Colon (tissue), 2 donors: ENCODE measurements at regions not wholly inside any gene's neighbourhood (a gene's known extent, or its start where the extent isn't known, plus 50 kb on each side); places are given as distances from the start of the nearest gene placed in this dataset.
"Not testable (repeated sequence)": the region's sequence is repeated elsewhere in the genome, so short reads cannot be mapped to it uniquely, and the experiment has no call there.

Experiments
- FAIRE-seq: peaks from 2 replicates; lab custom pipeline; 2012; peaks lifted over from hg19 to GRCh38; lab: Jason Lieb, UNC
- donor health status: control.
- donor health status: control.

DNA sequence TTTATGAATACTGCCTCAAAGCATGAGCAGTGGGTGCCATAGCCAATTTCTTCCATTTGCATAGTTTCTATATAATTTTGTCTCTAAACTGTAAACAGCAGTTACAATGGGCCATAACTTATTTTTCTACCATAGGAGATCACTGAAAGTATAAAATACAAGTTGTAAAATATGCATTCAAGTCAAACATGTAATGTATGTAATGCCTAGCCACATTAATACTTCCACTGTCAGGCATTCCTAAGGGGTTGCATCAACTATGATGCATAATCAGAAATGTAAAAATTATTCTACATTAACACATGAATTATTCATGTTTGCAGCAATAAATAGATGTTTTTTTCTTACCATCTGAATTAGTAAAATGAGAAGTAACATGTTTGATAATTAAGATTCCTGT is 560.3 kb upstream of the ZP4 start:
- no peak for FAIRE-seq

DNA sequence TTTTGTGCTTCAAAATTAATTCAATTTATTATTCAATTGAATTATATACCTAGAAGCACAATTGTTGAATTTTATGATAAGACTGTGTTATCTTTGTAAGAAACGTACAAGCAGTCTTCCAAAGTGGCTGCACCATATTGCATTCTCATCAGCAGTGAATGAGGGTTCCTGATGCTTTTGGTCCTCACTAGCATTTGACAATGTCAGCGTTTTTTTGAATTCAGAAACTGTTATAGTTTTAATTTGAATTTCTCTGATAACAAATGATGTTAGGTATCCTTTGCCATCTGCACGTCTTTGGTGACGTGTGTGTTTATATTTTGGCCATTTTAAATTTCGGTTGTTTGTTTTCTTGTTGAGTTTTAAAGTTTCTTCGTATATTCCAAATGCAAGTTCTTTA is 553.0 kb upstream of the ZP4 start:
- no peak for FAIRE-seq

DNA sequence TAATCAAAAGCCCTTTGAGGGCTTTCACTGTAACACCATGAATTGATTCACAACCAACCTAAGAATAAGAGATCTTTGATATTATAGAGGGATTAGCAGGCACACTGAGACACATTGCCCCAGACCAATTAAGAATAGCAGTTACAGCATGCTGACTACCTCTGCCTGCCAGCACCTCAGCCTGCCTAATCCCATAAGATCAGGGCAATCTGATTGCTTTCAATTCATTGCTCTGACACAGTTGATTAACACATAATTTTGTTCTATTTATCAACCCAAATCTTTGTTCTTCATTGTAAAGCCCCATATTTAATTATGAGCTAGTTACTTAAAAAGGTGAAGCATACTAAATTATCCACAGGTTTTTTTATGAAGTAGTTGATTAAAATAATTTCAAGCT is 548.8 kb upstream of the ZP4 start:
- FAIRE-seq: no peak

DNA sequence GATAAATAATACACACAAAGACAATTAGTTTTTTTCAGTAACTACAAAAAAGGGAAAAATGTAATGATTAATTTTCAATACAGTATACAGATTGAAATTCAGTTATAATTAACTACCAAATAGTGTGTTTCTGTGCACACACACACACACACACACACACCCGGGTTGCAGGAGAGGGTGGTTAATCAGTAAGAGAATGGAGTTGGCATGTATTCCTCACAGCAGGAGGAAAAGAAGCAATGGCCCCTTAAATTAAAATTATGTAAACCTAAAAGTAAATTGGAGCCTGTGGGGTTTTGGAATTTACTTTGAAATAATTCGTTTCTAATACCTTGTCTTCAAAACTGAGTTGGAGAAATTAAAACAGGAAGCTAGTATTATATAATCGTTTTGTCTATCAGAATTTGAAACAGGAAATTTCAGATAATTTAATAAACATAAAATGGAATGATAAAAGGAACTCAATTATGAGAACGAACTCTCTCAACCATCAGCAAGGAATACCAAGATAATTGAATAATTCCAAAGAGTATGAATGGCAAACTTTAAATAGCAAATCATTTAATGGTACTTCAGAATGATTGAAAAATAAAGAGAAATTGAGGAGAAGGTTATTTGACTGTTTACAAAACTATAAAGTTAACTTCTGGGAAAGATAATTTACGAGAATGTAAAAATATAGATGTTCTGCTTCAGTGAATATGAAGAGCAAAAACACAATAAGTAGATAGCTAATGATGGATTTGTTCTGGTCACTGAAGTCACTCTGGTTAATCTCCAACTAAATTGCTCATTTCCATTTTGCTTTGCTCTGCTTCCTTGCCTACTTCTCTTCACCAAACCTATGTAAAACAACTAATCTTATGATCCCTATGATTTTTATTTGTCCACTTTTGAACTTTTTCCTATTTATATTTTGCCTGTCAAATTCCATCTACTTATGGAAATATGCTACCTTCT is 547.9 kb upstream of the ZP4 start:
- FAIRE-seq: no peak

DNA sequence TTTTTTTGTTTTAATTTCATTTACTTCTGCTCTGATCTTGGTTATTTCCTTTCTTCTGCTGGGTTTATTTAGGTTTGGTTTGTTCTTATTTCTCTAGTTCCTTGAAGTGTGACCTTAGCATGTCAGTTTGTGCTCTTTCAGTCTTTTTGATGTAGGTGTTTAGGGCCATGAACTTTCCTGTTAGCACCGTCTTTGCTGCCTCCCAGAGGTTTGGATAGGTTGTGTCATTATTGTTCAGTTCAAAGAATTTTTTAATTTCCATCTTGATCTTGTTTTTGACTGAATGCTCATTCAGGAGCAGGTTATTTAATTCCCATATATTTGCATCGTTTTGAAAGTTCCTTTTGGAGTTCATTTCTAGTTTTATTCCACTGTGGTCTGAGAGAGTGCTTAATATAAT is 539.0 kb upstream of the ZP4 start:
- FAIRE-seq: not testable (repeated sequence)

DNA sequence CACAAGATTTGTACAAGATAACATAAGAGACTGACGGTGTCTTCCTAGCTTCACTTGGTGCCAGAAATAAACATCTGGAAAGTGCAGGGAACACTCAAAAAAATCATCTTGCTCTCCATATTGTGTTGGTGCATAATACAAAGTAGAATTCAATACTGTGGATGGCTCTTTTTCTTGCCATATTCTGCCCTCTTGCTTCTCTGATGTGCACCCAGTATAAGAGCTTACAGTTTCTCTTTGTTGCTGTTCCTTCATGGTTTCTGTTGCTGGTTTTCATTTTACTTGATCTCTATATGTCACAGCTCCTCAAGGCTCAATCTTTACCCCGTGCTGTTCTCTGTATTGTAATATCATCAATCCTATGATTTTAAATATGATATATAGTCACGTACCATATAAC is 528.5 kb upstream of the ZP4 start:
- no peak for FAIRE-seq

DNA sequence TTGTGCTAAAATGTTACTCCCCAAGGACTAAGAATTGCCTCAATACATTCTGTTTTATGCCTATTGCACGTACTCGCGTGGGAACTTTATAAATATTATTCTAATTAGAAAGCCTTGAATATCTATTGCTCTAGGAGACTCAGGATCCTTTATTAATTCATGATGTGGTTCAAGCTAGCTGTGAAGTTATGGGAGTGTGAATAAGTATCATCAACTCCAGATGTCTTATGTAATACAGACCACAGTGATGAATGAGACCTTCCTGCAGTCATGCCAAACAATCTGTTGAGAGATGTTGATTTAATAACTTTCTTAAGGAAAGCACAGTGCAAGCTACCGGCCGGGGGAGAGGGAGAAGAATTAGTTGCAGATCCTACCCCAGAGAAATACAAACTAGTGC is 519.2 kb upstream of the ZP4 start:
- FAIRE-seq: no peak

DNA sequence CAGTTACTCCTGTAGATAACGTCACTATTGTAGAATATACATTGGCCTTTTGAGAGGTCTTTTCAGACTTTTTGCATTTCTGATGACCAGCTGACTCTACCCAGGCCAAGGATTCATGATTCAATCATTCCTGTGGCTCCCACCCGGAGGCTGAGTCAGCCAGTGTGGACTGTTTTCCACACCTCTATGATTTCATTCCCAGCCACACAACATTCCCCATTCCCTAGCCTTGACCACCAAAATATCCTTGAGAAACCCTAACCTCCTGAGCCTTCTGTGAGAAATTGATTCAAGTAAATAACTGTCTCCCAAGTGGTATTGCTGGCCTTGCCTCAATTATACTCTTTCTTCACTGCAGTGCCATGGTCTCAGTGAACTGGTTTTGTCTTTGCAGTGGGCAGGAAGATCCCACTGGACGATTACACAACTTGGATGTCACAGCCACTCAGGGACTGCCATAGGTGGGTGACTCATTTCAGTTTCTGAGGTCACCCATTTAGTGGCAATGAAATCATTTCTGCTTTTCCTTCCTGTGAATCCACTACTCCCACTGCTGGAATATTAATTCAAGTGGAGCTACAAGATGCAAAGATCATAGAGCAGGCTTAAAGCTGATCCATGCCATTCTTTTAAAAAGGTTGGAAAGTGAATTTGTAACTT is 518.6 kb upstream of the ZP4 start:
- FAIRE-seq: no peak

DNA sequence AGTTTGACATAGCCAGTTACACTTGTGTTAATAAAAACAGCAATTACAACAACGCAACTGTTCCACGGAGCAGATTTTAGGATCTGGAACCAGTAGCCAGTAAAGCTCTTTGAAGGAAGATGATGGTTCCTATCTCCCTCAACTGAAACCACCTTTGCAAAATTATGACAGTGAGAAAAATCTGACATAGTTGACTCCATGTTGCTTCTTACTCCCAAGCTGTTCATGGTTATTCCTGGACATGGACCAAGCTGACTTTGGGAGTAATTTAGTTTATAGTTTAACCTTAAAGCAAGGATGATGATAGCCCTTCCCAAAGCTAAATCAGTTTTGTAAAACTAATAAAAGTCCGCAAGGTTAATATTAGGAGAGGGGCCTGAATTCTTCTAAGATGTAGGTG is 518.0 kb upstream of the ZP4 start:
- no peak for FAIRE-seq

DNA sequence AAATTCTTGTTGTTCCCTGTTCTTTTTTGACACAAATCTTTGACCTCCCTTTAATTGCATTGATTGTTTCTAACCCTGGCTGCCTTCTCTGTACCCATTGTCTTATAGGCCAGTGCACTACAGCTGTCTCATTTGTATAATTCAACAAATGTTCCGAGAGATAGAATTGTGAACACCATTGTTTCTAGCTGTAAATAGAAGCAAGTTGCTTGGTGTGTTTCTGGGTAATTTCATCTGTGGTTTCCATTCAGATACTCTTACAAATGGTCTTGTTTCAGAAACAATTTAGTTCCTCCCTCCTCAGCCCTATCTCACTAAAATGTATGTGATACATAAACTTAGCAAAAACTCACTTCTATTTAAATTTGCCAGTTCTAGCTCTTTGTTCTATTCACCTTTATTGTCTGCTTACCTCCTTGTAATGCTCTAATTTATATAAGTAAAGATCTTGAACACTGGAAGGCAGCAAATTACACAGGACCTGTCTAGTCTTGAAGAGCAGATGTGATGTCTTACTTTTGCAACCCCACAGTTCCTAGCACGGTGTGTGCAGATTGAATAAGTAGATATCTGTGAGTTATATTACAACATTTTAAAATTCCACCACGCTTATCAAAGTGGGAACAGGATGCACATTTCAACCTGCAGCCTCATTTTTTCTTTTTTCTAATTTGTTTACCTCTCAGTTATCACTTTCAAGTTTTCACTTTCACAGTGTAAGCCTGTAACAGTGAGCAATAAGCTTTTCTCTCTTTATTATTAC is 515.6 kb upstream of the ZP4 start:
- no peak for FAIRE-seq

DNA sequence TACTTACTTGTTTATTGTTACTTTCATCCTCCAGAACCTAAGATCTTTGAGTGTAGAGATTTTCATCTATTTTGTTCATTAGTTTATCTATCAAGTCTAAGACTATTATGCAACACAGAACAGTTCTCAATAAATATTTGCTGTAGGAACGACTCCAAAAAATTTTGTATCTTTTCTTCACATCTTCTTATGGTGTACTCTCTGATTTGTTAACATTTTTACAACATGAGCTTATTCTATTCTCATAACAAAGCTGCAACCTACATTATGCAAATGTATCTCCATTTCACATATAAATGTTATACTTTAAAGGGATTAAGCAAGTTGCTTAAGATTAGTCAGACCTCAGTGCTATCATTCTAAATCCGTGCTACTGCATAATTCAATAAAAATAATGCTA is 514.2 kb upstream of the ZP4 start:
- no peak for FAIRE-seq

DNA sequence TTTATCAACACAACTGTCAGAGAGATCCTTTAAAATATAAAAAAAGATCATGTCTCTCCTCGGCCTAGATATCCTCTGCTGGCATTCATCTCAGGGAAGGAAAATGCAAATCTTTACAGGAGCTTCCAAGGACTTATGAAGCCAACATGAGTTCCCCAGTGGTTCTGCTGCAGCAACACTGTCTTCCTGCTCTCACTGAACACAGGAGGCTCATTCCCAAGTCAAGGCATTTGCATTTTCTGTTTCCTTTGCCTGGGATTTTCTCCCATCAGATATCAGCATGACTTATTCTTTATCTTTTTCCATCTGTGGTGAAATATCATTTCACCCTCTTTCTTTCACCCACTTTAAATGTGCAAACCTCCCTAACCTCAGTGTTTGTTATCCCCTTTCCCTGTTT is 513.8 kb upstream of the ZP4 start:
- no peak for FAIRE-seq

DNA sequence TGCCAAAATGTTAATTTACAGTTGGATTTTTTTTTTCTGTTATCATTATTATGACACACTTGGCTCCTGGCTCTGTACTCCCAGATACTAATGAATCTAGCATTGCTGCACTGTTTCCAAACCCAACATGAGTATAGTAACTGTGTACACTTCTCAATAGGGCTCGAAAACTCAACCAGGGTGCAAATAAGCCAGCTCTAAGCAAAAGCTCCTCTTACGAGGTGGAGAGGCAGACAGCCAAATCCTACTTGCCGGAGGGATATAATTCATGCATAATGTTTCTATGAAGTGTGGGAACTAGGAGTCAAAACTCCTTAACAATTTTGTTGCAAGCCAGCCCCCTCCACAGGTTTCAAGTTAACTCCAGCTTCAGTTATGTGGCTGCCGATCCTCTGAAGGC is 510.4 kb upstream of the ZP4 start:
- no peak for FAIRE-seq

DNA sequence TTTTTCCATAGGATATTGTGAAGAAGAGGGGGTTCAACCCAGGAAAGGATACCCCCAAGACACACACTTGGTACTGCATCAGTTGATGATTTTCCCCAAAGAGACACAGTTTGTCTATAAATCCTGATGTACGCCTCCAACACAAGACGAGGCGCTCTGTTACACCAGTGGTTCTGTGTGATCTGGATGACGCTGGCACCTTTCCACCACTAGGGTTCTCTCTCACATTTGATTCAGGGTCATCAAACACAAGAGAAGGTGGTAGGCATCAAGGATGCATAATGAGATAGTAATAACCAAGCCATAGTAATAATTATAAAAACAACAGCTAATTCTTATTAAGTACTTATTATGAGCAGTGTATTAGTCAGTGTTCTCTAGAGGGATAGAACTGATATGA is 508.8 kb upstream of the ZP4 start:
- no peak for FAIRE-seq

DNA sequence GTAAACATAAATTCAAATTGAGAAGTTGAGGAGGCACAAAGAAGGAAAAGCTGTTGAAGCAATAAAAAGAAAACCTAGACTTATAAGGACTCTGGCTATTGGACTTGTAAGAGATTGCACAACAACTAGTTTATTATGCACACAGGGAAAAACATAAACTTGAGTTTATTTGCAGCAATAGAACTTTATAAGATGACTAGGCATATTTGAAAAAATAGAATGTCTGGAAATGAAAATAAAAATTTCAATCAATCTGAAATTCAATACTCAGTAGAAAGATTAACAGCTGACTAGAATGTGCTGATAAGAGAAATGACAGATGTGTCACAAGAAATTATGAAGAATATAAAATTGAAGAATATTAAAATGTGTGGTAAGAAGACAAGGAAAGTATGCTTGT is 505.4 kb upstream of the ZP4 start:
- FAIRE-seq: no peak

DNA sequence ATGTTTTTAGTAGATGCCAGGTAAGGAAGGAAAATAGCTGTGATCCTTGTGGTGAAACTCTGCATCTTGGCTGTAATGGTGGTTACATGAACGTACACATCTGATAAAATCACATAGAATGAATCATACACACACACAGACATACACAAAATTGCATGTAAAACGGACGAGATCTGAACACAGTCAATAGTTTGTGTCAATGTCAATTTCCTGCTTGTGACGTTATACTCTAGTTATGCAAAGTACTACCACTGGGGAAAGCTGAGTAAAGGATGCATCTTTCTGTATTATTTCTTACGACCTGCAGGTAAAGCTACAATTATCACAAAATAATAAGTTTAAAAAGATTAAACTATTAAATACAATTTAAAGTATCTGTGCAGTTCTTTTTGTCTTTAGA is 493.7 kb upstream of the ZP4 start:
- FAIRE-seq: no peak

DNA sequence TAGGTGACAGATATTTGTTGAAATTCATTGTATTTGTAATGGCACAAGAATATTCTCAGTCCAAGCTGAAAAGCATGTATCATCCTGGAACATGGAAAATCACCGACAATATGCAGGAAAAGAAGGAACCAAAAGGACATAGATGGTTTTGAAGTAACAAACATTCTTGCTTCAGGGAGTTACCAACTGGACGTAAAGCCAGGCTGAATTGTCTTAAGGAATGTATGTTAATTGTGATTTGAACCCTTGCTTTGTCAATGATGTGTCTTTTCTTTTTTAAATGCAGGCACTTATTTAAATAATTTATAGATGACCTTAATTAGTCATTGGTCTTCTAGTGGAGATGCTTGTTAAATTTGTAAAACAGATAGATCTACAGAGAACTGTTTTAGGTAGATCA is 489.4 kb upstream of the ZP4 start:
- FAIRE-seq: no peak

DNA sequence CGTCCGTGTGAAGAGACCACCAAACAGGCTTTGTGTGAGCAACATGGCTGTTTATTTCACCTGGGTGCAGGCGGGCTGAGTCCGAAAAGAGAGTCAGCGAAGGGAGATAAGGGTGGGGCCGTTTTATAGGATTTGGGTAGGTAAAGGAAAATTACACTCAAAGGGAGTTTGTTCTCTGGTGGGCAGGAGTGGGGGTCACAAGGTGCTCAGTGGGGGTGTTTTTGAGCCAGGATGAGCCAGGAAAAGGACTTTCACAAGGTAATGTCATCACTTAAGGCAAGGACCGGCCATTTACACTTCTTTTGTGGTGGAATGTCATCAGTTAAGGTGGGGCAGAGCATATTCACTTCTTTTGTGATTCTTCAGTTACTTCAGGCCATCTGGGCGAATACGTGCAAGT is 488.7 kb upstream of the ZP4 start:
- not testable (repeated sequence) for FAIRE-seq

DNA sequence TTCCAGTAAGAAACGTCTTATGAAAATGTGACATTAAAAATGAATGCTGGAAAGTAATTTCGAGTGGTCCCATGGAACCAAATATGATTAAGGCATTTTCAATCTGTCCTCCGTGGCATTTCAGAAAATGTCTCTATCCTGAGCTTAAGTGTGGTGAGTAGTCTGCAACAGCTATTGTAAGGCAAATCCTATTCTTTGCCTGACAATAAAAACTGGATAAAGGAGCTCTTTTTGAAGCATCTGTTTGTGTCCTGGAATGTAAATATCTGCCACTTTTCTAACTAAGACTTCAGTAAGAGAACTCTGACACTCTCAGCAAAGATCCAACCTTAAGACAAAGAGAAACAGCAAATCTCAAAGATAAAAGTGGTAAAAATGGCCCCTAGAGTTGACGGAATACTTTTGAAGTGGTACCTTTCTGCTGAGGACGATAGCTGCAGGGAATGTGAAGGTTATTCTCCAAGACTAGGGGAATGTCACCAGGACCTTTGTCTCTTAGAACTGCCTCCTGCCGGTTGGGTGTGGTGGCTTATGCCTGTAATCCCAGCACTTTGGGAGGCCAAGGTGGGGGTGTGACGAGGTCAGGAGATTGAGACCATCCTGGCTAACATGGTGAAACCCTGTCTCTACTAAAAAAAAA is 486.7 kb upstream of the ZP4 start:
- no peak for FAIRE-seq

DNA sequence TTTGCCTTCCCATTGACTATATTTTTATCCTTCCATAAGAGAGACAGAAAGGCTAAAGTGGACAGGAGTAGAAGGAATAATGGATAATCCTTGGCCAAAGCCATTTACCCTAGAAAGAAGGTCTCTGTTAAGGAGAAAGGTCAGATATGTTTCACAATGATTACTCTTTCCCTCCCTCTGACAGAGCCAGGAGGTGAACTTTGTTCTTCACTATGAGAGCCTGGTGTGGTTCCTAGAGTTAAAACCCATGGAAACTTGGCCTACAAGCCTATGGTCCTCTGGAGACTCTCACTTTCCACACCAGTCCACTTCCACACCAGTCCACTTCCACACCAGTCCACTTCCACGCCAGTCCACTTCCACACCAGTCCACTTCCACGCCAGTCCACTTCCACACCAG is 479.9 kb upstream of the ZP4 start:
- no peak for FAIRE-seq

DNA sequence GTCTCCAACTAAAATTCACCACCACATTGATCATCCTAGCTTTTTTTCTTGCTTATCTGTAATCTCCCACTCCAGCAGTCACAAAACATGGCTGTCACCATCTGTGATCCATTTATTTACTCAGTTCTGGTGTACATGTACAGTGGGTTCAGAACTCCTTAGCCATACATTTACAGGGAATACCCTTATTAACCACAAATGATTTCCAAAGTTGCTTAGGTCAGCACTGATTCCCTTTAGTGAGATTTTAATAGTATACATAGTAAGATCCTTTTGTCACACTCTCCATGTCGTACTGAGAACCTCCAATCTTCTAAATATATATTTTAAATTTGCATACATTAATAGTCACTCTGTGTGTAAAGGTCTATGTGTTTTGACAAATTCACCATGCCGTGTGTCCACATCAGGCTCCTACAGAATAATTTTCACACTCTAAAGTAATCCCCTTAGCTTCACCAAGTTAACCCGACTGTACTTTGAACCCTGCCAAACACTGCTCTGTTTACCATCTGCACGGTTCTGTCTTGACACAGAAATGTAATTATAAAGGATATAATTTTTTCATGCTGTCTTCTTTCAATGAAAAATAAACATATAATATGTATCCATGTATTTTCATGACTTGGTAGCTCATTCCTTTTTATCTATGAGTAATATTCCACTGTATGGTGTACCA is 473.6 kb upstream of the ZP4 start:
- FAIRE-seq: no peak

DNA sequence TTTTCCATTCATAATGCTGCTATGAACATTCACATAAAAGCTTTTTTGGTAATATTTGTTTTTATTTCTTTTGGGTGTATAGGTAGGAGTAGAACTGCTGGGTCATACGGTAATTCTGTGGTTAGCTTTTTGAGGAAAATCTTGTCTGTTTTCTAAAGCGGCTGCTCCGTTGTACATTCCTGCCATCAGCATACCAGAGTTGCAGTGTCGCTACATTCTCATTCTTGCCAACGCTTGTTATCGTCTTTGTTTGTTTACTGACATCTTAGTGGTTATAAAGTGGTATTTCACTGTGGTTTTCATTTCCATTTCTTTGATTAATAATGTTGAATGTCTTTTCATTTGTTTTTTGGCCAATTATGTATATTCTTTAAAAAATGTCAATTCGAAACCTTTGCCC is 469.8 kb upstream of the ZP4 start:
- FAIRE-seq: no peak
